ENCODE measurements at regions not wholly inside any gene's neighbourhood (a gene's known extent, or its start where the extent isn't known, plus 50 kb on each side); places are given as distances from the start of the nearest gene placed in this dataset.

DNA sequence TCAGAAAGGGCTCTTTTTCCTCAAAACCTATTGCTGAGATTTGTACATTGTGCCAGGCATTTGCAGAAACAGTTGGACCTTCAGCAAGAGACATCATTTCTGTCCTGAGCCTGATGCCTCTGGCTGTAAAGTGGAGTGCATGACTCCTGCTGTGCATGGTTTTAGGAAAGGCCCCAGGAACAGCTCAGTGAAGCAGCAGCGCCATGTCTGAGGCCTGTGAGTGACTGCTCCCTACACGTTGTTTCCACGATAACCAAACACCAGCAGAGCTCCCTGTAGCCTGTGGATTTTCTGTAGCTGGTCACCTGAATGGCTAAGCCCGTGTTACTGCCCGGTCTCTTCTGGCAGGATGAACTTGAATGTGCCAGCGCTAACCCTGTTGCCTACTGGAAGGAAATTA lies 232.5 kb downstream of the TFAP2C start:
- no peak for TF ChIP-seq POLR2A (IDR thresholded peaks at IDR 0.05)
- TF ChIP-seq, protein P1, sequence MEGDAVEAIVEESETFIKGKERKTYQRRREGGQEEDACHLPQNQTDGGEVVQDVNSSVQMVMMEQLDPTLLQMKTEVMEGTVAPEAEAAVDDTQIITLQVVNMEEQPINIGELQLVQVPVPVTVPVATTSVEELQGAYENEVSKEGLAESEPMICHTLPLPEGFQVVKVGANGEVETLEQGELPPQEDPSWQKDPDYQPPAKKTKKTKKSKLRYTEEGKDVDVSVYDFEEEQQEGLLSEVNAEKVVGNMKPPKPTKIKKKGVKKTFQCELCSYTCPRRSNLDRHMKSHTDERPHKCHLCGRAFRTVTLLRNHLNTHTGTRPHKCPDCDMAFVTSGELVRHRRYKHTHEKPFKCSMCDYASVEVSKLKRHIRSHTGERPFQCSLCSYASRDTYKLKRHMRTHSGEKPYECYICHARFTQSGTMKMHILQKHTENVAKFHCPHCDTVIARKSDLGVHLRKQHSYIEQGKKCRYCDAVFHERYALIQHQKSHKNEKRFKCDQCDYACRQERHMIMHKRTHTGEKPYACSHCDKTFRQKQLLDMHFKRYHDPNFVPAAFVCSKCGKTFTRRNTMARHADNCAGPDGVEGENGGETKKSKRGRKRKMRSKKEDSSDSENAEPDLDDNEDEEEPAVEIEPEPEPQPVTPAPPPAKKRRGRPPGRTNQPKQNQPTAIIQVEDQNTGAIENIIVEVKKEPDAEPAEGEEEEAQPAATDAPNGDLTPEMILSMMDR (IDR thresholded peaks at IDR 0.05), result no peak
- no peak for TF ChIP-seq POLR2AphosphoS5 (IDR thresholded peaks at IDR 0.05; ENCODE audit: insufficient read depth in 1 of 2, low read depth in 1 of 2)

All from vagina (tissue), 2 donors.